ENCODE measurements at regions not wholly inside any gene's neighbourhood (a gene's known extent, or its start where the extent isn't known, plus 50 kb on each side); places are given as distances from the start of the nearest gene placed in this dataset.

DNA sequence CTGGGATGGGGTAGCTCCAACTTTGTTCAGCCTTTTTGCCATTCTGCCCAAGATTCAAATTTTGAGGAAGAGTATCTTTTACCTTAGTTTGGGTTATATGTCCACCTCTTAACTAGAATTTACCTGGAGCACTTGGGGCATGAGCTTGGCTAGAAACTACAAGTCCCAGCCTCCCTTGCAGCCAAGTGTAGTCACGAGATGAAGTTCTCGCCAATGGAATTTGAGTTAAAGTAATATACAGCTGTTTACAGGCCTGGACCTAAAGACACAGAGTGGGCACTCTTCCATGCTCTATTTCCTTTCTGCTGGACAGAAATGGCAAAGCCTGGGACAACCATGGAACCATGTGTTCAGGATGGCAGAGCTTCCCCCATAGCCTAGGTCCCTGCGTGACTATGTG lies 233.6 kb upstream of the GATB start:
- DNase-seq (ENCODE audit: extremely low spot score) = no peak
- TF ChIP-seq, protein P1, sequence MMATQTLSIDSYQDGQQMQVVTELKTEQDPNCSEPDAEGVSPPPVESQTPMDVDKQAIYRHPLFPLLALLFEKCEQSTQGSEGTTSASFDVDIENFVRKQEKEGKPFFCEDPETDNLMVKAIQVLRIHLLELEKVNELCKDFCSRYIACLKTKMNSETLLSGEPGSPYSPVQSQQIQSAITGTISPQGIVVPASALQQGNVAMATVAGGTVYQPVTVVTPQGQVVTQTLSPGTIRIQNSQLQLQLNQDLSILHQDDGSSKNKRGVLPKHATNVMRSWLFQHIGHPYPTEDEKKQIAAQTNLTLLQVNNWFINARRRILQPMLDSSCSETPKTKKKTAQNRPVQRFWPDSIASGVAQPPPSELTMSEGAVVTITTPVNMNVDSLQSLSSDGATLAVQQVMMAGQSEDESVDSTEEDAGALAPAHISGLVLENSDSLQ (IDR thresholded peaks at IDR 0.05) = no peak
- TF ChIP-seq SP1 (IDR thresholded peaks at IDR 0.05) (no peak), SUZ12 (IDR thresholded peaks at IDR 0.05) (no peak), FOXK2 (IDR thresholded peaks at IDR 0.05) (no peak), L3MBTL2 (conservative IDR thresholded peaks at IDR 0.05) (no peak), FOXM1 (IDR thresholded peaks at IDR 0.05; ENCODE audit: borderline replicate concordance) (no peak), ARNT (IDR thresholded peaks at IDR 0.05) (no peak), HDGF (IDR thresholded peaks at IDR 0.05; ENCODE audit: borderline replicate concordance) (no peak), BHLHE40 (IDR thresholded peaks at IDR 0.05; ENCODE audit: borderline replicate concordance) (no peak), NFRKB (IDR thresholded peaks at IDR 0.05) (no peak), FOXA1 (IDR thresholded peaks at IDR 0.05) (no peak), ZNF384 (IDR thresholded peaks at IDR 0.05) (no peak), CTBP1 (IDR thresholded peaks at IDR 0.05; ENCODE audit: borderline replicate concordance) (no peak)
- CTCF ChIA-PET = interaction anchor here (0.6 kb wide), 1 partner anchor 10 kb away, joined by 3 read pairs; no protein-coding TSS in a partner anchor
- POLR2A ChIA-PET = no interaction called here

DNA sequence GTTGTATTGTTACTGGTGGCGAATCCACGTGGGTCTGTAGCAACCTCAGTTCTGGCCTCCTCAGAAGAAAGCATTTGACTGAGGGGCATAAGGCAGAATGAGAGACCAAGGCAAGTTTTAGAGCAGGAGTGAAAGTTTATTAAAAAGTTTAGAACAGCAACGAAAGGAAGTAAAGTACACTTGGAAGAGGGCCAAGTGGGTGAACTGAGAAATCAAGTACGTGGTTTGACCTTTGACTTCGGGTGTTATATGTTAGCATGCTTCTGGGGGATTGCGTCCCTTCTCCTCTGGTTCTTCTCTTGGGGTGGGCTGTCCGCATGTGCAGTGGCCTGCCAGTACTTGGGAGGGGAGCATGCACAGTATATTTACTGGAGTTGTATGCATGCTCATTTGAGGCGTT lies 232.7 kb upstream of the GATB start:
- no peak for DNase-seq (ENCODE audit: extremely low spot score)
- ChIA-PET POLR2A (no interaction called here), CTCF (no interaction called here)
- no peak for TF ChIP-seq SUZ12 (IDR thresholded peaks at IDR 0.05)
- TF ChIP-seq LEF1 (IDR thresholded peaks at IDR 0.05; ENCODE audit: borderline replicate concordance) = no peak
- no peak for TF ChIP-seq FOXK2 (IDR thresholded peaks at IDR 0.05)
- no peak for TF ChIP-seq SP1 (IDR thresholded peaks at IDR 0.05)

- no peak for DNase-seq (ENCODE audit: extremely low spot score)
- ChIA-PET CTCF (no interaction called here), POLR2A (no interaction called here)
- TF ChIP-seq ZNF384 (IDR thresholded peaks at IDR 0.05) = no peak
- TF ChIP-seq SP1 (IDR thresholded peaks at IDR 0.05) = no peak
- no peak for TF ChIP-seq CTBP1 (IDR thresholded peaks at IDR 0.05; ENCODE audit: borderline replicate concordance)
Measured at GRCh38 chr4:151992332-151993154, 231.7 kb upstream of the GATB start.

DNA sequence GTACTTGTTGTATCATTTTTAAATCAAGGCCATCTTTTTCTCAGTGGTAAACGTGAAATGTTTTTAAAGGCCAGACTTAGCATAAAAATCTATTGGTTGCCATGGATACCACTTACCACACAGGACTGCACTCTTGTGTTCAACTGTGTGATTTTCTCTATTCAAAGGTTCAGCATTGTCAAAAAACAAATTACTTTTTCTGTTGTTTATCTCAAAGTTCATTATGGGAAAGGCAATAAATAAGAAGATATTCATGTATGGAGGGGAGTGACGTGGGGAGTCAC lies 231.0 kb upstream of the GATB start:
- ChIA-PET POLR2A (no interaction called here), CTCF (no interaction called here)
- DNase-seq (ENCODE audit: extremely low spot score) = no peak
- TF ChIP-seq BHLHE40 (IDR thresholded peaks at IDR 0.05; ENCODE audit: borderline replicate concordance) (no peak), TARDBP (IDR thresholded peaks at IDR 0.05) (no peak), ELF4 (IDR thresholded peaks at IDR 0.05) (no peak), LEF1 (IDR thresholded peaks at IDR 0.05; ENCODE audit: borderline replicate concordance) (no peak), SP1 (IDR thresholded peaks at IDR 0.05) (no peak), L3MBTL2 (conservative IDR thresholded peaks at IDR 0.05) (no peak), FOXA1 (IDR thresholded peaks at IDR 0.05) (no peak), HDGF (IDR thresholded peaks at IDR 0.05; ENCODE audit: borderline replicate concordance) (no peak), NFRKB (IDR thresholded peaks at IDR 0.05) (no peak)

- CTCF ChIA-PET = no interaction called here
- POLR2A ChIA-PET = no interaction called here
- DNase-seq (ENCODE audit: extremely low spot score) = no peak
- no peak for TF ChIP-seq NFRKB (IDR thresholded peaks at IDR 0.05)
- TF ChIP-seq FOXK2 (IDR thresholded peaks at IDR 0.05) = no peak
- no peak for TF ChIP-seq L3MBTL2 (conservative IDR thresholded peaks at IDR 0.05)
- TF ChIP-seq, protein P1 (IDR thresholded peaks at IDR 0.05) = no peak
- no peak for TF ChIP-seq FOXA1 (IDR thresholded peaks at IDR 0.05)
- TF ChIP-seq ARNT (IDR thresholded peaks at IDR 0.05) = no peak
- no peak for TF ChIP-seq BHLHE40 (IDR thresholded peaks at IDR 0.05; ENCODE audit: borderline replicate concordance)
- TF ChIP-seq CTBP1 (IDR thresholded peaks at IDR 0.05; ENCODE audit: borderline replicate concordance) = no peak
- no peak for TF ChIP-seq LEF1 (IDR thresholded peaks at IDR 0.05; ENCODE audit: borderline replicate concordance)
- TF ChIP-seq ELF4 (IDR thresholded peaks at IDR 0.05) = no peak
- no peak for TF ChIP-seq SP1 (IDR thresholded peaks at IDR 0.05)
- no peak for TF ChIP-seq HDGF (IDR thresholded peaks at IDR 0.05; ENCODE audit: borderline replicate concordance)
- no peak for TF ChIP-seq ZNF384 (IDR thresholded peaks at IDR 0.05)
- TF ChIP-seq TARDBP (IDR thresholded peaks at IDR 0.05) = no peak
- no peak for TF ChIP-seq FOXM1 (IDR thresholded peaks at IDR 0.05; ENCODE audit: borderline replicate concordance)
- no peak for TF ChIP-seq SUZ12 (IDR thresholded peaks at IDR 0.05)
Measured at GRCh38 chr4:151991001-151991883, 230.4 kb upstream of the GATB start.

GRCh38 chr4:151990201-151990600 lies 229.4 kb upstream of the GATB start:
- ChIA-PET CTCF (interaction anchor here (1.3 kb wide), 1 partner anchor 23 kb away, joined by 3 read pairs; no protein-coding TSS in a partner anchor), POLR2A (no interaction called here)
- DNase-seq (ENCODE audit: extremely low spot score) = no peak
- TF ChIP-seq CTBP1 (IDR thresholded peaks at IDR 0.05; ENCODE audit: borderline replicate concordance) (no peak), ELF4 (IDR thresholded peaks at IDR 0.05) (no peak), TARDBP (IDR thresholded peaks at IDR 0.05) (no peak), SP1 (IDR thresholded peaks at IDR 0.05) (no peak), ARNT (IDR thresholded peaks at IDR 0.05) (no peak), FOXK2 (IDR thresholded peaks at IDR 0.05) (no peak)

DNA sequence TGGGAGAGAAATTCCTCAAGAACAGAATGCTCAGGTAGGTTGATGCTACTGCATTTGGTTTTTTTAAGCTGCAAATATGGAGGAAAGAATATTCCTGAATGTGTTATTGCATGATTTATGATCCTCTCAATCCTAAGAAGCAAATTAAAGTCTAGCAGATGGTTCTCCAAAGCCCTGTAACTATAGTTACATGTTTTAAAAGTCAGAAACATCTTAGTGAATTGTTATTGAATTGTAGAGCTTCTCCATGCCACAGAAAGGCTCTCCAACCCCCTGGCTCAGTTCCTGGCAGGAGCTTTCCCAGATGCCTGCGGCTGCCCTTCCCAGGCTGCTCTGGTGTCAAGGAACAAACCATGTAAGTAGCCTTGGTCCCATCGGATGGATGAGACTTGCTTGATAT lies 227.8 kb upstream of the GATB start:
- TF ChIP-seq FOXK2 (IDR thresholded peaks at IDR 0.05) (no peak), ZNF384 (IDR thresholded peaks at IDR 0.05) (no peak), LEF1 (IDR thresholded peaks at IDR 0.05; ENCODE audit: borderline replicate concordance) (no peak), FOXA1 (IDR thresholded peaks at IDR 0.05) (no peak), ELF4 (IDR thresholded peaks at IDR 0.05) (no peak), CTBP1 (IDR thresholded peaks at IDR 0.05; ENCODE audit: borderline replicate concordance) (no peak), TARDBP (IDR thresholded peaks at IDR 0.05) (no peak), HDGF (IDR thresholded peaks at IDR 0.05; ENCODE audit: borderline replicate concordance) (no peak), L3MBTL2 (conservative IDR thresholded peaks at IDR 0.05) (no peak), FOXM1 (IDR thresholded peaks at IDR 0.05; ENCODE audit: borderline replicate concordance) (no peak), SUZ12 (IDR thresholded peaks at IDR 0.05) (no peak), ARNT (IDR thresholded peaks at IDR 0.05) (no peak), NFRKB (IDR thresholded peaks at IDR 0.05) (no peak)
- TF ChIP-seq, protein P1 (IDR thresholded peaks at IDR 0.05) = no peak
- CTCF ChIA-PET = no interaction called here
- DNase-seq (ENCODE audit: extremely low spot score) = no peak
- POLR2A ChIA-PET = no interaction called here
